CD4-positive, alpha-beta memory T cell (primary cell): ENCODE measurements at regions not wholly inside any gene's neighbourhood (a gene's known extent, or its start where the extent isn't known, plus 50 kb on each side); places are given as distances from the start of the nearest gene placed in this dataset.

Experiments
- CTCF ChIA-PET: fragments of 350-600 bp; sonication (Branson Sonifier 250); formaldehyde crosslinking; loops from one replicate; lab custom pipeline; 2021; ENCODE audit warnings: inconsistent platforms; ENCODE audit not compliant: partially characterized antibody; lab: Charles Lee
- POLR2A ChIA-PET: fragments of 350-600 bp; sonication (Branson Sonifier 250); formaldehyde crosslinking; loops from one replicate; lab custom pipeline; 2021; ENCODE audit not compliant: partially characterized antibody; lab: Charles Lee
- DNase-seq, 5 donors: peaks; one replicate each; pipeline versions ENCODE4 v3.0.0 to v3.0.0-alpha.2; 2020 to 2022; ENCODE audit warnings: mixed read lengths in 1 of 5
- H3K27ac ChIP-seq: one replicate; pipeline ENCODE4 v1.7.0; 2013; ENCODE audit warnings: low read depth, low read length
- H3K27me3 ChIP-seq: 2 replicates; pipeline ENCODE4 v1.7.0; 2013; ENCODE audit warnings: mild to moderate bottlenecking, low read length, moderate library complexity; ENCODE audit not compliant: insufficient read depth
- H3K36me3 ChIP-seq: 2 replicates; pipeline ENCODE4 v1.7.0; 2013; ENCODE audit warnings: mild to moderate bottlenecking, low read length, moderate library complexity; ENCODE audit not compliant: insufficient read depth
- H3K4me1 ChIP-seq: 2 replicates; pipeline ENCODE4 v1.7.0; 2013; ENCODE audit warnings: mild to moderate bottlenecking, low read length, moderate library complexity; ENCODE audit not compliant: insufficient read depth
- H3K4me3 ChIP-seq, 2 donors: one replicate each; pipeline ENCODE4 v1.7.0; 2013; ENCODE audit warnings: low read length in 2 of 2, mild to moderate bottlenecking in 1 of 2
- H3K9me3 ChIP-seq, 2 donors: one replicate each; pipeline ENCODE4 v1.7.0; 2013; ENCODE audit warnings: low read length in 2 of 2, control low read depth in 1 of 2; ENCODE audit not compliant: control insufficient read depth in 1 of 2
- H3K27ac Mint-ChIP-seq, 7 donors: one replicate each; pipeline ENCODE4 v1.8.0; 2020 to 2021; ENCODE audit warnings: mixed read lengths in 7 of 7, mild to moderate bottlenecking in 6 of 7, inconsistent platforms in 3 of 7, moderate library complexity in 3 of 7
- H3K27me3 Mint-ChIP-seq, 2 donors: one replicate each; pipeline ENCODE4 v1.8.0; 2020 to 2021; ENCODE audit warnings: mixed read lengths in 2 of 2
- H3K36me3 Mint-ChIP-seq, 2 donors: one replicate each; pipeline ENCODE4 v1.8.0; 2020 to 2021; ENCODE audit warnings: mixed read lengths in 2 of 2, inconsistent platforms in 1 of 2, mild to moderate bottlenecking in 1 of 2
- H3K4me1 Mint-ChIP-seq, 4 donors: one replicate each; pipeline ENCODE4 v1.8.0; 2020 to 2021; ENCODE audit warnings: mixed read lengths in 4 of 4, mild to moderate bottlenecking in 1 of 4
- H3K4me3 Mint-ChIP-seq, 8 donors: one replicate each; pipeline ENCODE4 v1.8.0; 2020 to 2021; ENCODE audit warnings: mixed read lengths in 8 of 8, mild to moderate bottlenecking in 7 of 8, moderate library complexity in 6 of 8, inconsistent platforms in 3 of 8
- H3K9me3 Mint-ChIP-seq, 8 donors: one replicate each; pipeline ENCODE4 v1.8.0; 2020 to 2021; ENCODE audit warnings: mixed read lengths in 8 of 8, mild to moderate bottlenecking in 5 of 8, inconsistent platforms in 3 of 8, moderate library complexity in 1 of 8
- intact Hi-C: fragments of 100-400 bp; cut with micrococcal nuclease; formaldehyde crosslinking; loops from one replicate; pipeline ENCODE4 v1.15.1; 2023

DNA sequence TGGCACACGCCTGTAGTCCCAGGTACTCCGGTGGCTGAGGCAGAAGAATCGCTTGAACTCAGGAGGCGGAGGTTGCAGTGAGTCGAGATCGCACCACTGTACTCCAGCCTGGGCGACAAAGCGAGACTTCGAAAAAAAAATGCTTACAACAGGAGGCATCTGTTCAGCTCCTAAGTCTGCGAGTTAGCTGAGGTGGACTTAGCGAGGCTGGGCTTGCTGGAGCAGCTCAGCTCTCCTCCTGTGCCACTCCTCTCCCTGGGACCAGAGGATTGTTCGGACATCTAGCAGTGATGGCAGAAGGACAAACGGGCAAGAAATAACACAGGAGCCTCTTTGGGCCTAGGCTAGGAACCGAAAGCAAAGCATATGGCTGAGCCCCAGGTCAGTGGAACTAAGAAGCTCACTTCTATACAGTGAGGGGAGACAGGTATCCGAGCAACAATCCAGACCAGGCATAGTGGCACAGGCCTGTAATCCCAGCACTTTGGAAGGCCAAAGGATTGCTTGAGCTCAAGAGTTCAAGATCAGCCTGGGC is 260.1 kb downstream of the GLI2 start:
- H3K4me3 Mint-ChIP-seq: no peak overlapping the region
- Histone ChIP-seq H3K27ac (no peak overlapping the region), H3K4me1 (no peaks in the 10 kb centered on the region), H3K36me3 (no peaks in the 10 kb centered on the region), H3K9me3 (no peaks in the 10 kb centered on the region), H3K27me3 (no peaks in the 10 kb centered on the region), H3K4me3 (no peak overlapping the region)
- H3K36me3 Mint-ChIP-seq: no peaks in the 10 kb centered on the region
- ChIA-PET CTCF (no interaction called here), POLR2A (no interaction called here)
- DNase-seq: no peak
- intact Hi-C loops: no loop called here
- no peaks in the 10 kb centered on the region for H3K4me1 Mint-ChIP-seq
- H3K27me3 Mint-ChIP-seq: peaks cover 0 to 6% of the 10 kb centered on the region in 2 donors
- H3K9me3 Mint-ChIP-seq: no peaks in the 10 kb centered on the region
- no peak overlapping the region for H3K27ac Mint-ChIP-seq

DNA sequence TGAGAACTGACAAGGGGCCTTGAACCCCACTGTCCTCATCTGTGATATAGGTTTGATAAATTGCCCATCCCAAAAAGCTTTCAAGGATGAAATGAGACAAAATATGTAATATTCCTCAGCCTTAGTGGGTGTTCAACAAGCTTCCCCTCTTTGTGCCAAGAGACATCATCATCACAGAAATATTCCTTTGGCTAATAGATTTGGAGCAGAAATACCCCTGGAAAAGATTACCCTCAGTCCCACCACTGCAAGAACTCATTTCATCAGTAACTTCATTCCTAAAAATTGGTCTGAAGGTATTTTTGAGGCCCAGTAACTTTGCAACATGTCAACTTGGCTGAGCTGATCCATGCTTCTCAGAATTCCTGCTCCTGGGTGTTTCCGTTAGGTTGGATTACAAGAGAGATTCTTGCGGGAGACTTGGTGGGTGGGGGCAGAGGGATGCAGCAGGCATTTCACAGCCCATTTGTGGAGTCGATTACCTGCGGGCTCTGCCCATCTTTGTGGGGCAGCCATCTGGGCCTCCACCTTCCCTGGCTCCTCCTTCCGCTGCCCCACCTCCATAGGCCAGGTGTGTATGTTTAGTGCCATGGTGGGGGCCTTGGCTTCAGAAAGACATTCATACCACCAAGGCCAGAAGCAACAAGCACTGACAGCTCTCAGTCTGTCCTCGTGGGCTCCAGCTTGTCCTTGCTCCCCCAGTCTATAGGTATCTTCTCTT is 263.9 kb downstream of the GLI2 start:
- no peak for DNase-seq
- no peaks in the 10 kb centered on the region for H3K9me3 Mint-ChIP-seq
- Histone ChIP-seq H3K9me3 (no peaks in the 10 kb centered on the region), H3K27ac (no peak overlapping the region), H3K27me3 (no peaks in the 10 kb centered on the region), H3K4me3 (no peak overlapping the region), H3K36me3 (no peaks in the 10 kb centered on the region), H3K4me1 (no peaks in the 10 kb centered on the region)
- H3K27me3 Mint-ChIP-seq: peaks cover 0 to 1% of the 10 kb centered on the region in 2 donors
- ChIA-PET CTCF (interaction anchor here (1.4 to 1.7 kb wide), 2 partner anchors 78 to 80 kb away, joined by 3 to 4 read pairs; no protein-coding TSS in a partner anchor), POLR2A (no interaction called here)
- no peaks in the 10 kb centered on the region for H3K36me3 Mint-ChIP-seq
- H3K4me3 Mint-ChIP-seq: no peak overlapping the region
- H3K4me1 Mint-ChIP-seq: no peaks in the 10 kb centered on the region
- H3K27ac Mint-ChIP-seq: no peak overlapping the region
- intact Hi-C loops: no loop called here

DNA sequence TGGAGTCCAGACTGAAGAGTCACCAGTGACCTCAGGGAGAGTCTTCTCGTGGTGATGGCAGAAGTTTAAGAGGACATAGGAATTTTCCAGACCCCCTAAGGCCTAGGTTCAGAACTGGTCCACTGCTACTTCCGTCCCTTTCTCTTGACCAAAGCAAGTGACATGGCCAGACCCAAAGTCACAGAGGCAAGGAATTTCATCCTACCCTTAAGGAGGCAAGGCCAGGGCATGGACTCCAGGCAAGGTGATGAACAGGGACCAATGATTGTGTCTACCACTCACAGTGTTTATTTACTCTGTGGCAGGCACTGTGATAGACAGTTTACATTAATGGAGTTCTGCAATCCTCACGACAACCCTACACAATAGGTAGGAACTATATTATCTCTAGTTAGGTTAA is 265.1 kb downstream of the GLI2 start:
- no peaks in the 10 kb centered on the region for H3K36me3 ChIP-seq
- H3K4me1 ChIP-seq: no peaks in the 10 kb centered on the region
- no peak overlapping the region for H3K4me3 ChIP-seq
- intact Hi-C loops: no loop called here
- peaks cover 1 to 3% of the 10 kb centered on the region in 2 donors for H3K27me3 Mint-ChIP-seq
- H3K4me1 Mint-ChIP-seq: no peaks in the 10 kb centered on the region
- POLR2A ChIA-PET: no interaction called here
- H3K27ac ChIP-seq: no peak overlapping the region
- no peak for DNase-seq
- no peaks in the 10 kb centered on the region for H3K27me3 ChIP-seq
- H3K36me3 Mint-ChIP-seq: no peaks in the 10 kb centered on the region
- no peaks in the 10 kb centered on the region for H3K9me3 Mint-ChIP-seq
- CTCF ChIA-PET: no interaction called here
- H3K27ac Mint-ChIP-seq: no peak overlapping the region
- no peak overlapping the region for H3K4me3 Mint-ChIP-seq
- no peaks in the 10 kb centered on the region for H3K9me3 ChIP-seq

DNA sequence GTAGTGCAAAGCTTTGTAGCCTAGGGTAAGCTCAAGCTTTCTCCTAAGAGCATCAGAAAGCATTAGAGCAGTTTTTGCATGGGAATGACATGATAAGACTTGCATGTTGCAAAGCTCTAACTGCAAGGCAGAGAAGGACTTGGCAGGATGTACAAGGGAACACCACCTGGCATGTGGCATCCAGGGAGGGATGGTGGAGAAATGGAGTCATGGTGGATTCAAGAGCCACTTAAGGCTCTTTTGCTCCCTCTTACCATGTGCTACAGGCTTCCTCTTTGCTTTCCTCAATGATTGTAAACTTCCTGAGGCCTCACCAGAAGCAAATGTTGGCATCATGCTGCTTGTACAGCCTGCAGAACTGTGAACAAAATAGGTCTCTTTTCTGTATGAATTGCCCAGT is 266.0 kb downstream of the GLI2 start:
- no peak for DNase-seq
- no peak overlapping the region for H3K4me3 Mint-ChIP-seq
- CTCF ChIA-PET: no interaction called here
- no peaks in the 10 kb centered on the region for H3K36me3 Mint-ChIP-seq
- H3K4me1 Mint-ChIP-seq: no peaks in the 10 kb centered on the region
- H3K27me3 Mint-ChIP-seq: peaks cover 1 to 3% of the 10 kb centered on the region in 2 donors
- POLR2A ChIA-PET: no interaction called here
- Histone ChIP-seq H3K9me3 (no peaks in the 10 kb centered on the region), H3K4me3 (no peak overlapping the region), H3K27ac (no peak overlapping the region), H3K36me3 (no peaks in the 10 kb centered on the region), H3K4me1 (no peaks in the 10 kb centered on the region), H3K27me3 (no peaks in the 10 kb centered on the region)
- no peak overlapping the region for H3K27ac Mint-ChIP-seq
- H3K9me3 Mint-ChIP-seq: no peaks in the 10 kb centered on the region
- intact Hi-C loops: no loop called here

DNA sequence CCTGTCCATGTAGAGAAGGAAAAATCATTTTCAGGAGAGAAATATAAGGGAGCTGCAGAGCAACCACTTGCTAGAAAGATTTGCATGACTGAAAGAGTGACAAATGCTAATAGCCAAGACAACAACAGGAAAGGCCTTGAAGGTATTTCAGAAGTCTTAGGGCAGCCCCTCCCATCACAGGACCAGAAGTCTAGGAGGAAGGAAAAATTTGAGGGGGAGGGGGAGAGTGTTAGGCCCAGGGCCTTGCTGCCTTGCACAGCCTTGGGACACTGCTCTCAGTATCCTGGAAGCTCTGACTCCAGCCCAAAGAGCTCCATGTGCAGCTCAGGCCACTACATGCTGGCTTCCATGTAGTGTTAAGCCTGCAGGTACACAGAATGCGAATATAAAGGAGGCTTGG is 266.9 kb downstream of the GLI2 start:
- H3K27ac ChIP-seq: no peak overlapping the region
- no peaks in the 10 kb centered on the region for H3K4me1 Mint-ChIP-seq
- H3K4me3 ChIP-seq: no peak overlapping the region
- peaks cover 1 to 3% of the 10 kb centered on the region in 2 donors for H3K27me3 Mint-ChIP-seq
- no peaks in the 10 kb centered on the region for H3K4me1 ChIP-seq
- intact Hi-C loops: no loop called here
- peaks cover 0 to 7% (median under 1%) of the 10 kb centered on the region in 8 donors for H3K9me3 Mint-ChIP-seq
- DNase-seq: no peak
- no peaks in the 10 kb centered on the region for H3K27me3 ChIP-seq
- H3K36me3 Mint-ChIP-seq: no peaks in the 10 kb centered on the region
- H3K36me3 ChIP-seq: no peaks in the 10 kb centered on the region
- CTCF ChIA-PET: no interaction called here
- no peak overlapping the region for H3K27ac Mint-ChIP-seq
- no peak overlapping the region for H3K4me3 Mint-ChIP-seq
- no peaks in the 10 kb centered on the region for H3K9me3 ChIP-seq
- POLR2A ChIA-PET: no interaction called here

GRCh38 chr2:121003391-121003790 is 267.7 kb downstream of the GLI2 start:
- Histone ChIP-seq H3K27me3 (no peaks in the 10 kb centered on the region), H3K4me3 (no peak overlapping the region), H3K4me1 (no peaks in the 10 kb centered on the region), H3K27ac (no peak overlapping the region), H3K9me3 (no peaks in the 10 kb centered on the region), H3K36me3 (no peaks in the 10 kb centered on the region)
- no peak overlapping the region for H3K27ac Mint-ChIP-seq
- no peak for DNase-seq
- peaks cover 1 to 3% of the 10 kb centered on the region in 2 donors for H3K27me3 Mint-ChIP-seq
- intact Hi-C loops: no loop called here
- no peaks in the 10 kb centered on the region for H3K36me3 Mint-ChIP-seq
- no peaks in the 10 kb centered on the region for H3K4me1 Mint-ChIP-seq
- H3K4me3 Mint-ChIP-seq: no peak overlapping the region
- peaks cover 0 to 9% (median 2%) of the 10 kb centered on the region in 8 donors for H3K9me3 Mint-ChIP-seq
- ChIA-PET POLR2A (no interaction called here), CTCF (no interaction called here)

DNA sequence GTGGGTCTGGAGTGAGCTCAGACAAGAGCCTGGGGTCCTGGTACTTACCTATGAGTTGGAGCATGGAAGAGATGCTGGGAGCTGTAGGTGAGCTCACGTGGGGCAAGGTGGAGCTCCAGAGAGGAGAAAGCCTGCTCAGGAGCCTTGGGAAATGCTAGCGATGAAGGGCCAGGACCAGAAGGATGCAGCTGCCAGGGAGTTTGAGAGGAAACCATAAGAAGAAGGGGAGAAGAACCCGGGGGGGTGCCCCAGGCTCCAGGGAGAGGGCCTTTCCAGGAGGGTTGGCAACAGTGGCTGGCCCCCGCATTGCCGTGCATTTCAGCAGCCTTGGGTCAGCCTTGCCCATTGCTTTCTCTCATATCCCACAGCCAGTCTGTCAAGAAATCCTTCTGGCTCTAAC is 268.7 kb downstream of the GLI2 start:
- Mint-ChIP-seq H3K4me3 (no peak overlapping the region), H3K9me3 (peaks cover 0 to 15% (median 4%) of the 10 kb centered on the region in 8 donors), H3K4me1 (no peaks in the 10 kb centered on the region), H3K27me3 (peaks cover 3% of the 10 kb centered on the region in 2 donors), H3K27ac (no peak overlapping the region), H3K36me3 (no peaks in the 10 kb centered on the region)
- H3K27ac ChIP-seq: no peak overlapping the region
- no peaks in the 10 kb centered on the region for H3K27me3 ChIP-seq
- H3K4me3 ChIP-seq: no peak overlapping the region
- no peaks in the 10 kb centered on the region for H3K36me3 ChIP-seq
- intact Hi-C loops: no loop called here
- H3K9me3 ChIP-seq: no peaks in the 10 kb centered on the region
- POLR2A ChIA-PET: no interaction called here
- CTCF ChIA-PET: no interaction called here
- no peak for DNase-seq
- H3K4me1 ChIP-seq: no peaks in the 10 kb centered on the region
